Keratinocyte (primary cell): ENCODE measurements at regions not wholly inside any gene's neighbourhood (a gene's known extent, or its start where the extent isn't known, plus 50 kb on each side); places are given as distances from the start of the nearest gene placed in this dataset.
"Not testable (repeated sequence)": the region's sequence is repeated elsewhere in the genome, so short reads cannot be mapped to it uniquely, and the experiment has no call there.

Experiments
- DNase-seq: peaks from one replicate; pipeline ENCODE4 v3.0.0-alpha.2; 2011; ENCODE audit warnings: low read depth, missing footprints, low spot score
- FAIRE-seq: peaks from 2 replicates; lab custom pipeline; 2011; peaks lifted over from hg19 to GRCh38; lab: Jason Lieb, UNC
- H2AFZ ChIP-seq: 2 replicates; pipeline ENCODE4 v1.6.0; 2012; ENCODE audit warnings: low read length, control low read depth, inconsistent platforms; ENCODE audit not compliant: control insufficient read depth
- H3K27ac ChIP-seq: 2 replicates; pipeline ENCODE4 v1.5.1; 2011; ENCODE audit warnings: low read length; ENCODE audit not compliant: control insufficient read depth, insufficient read depth
- H3K27me3 ChIP-seq: 3 replicates; pipeline ENCODE4 v1.6.0; 2011; ENCODE audit warnings: low read length; ENCODE audit not compliant: control insufficient read depth, insufficient read depth; ENCODE audit errors: extremely low read depth
- H3K36me3 ChIP-seq, 2 experiments: 2 replicates in 1 of 2; 3 replicates in 1 of 2; pipeline ENCODE4 v1.5.1; 2011; ENCODE audit warnings: low read length in 2 of 2, mild to moderate bottlenecking in 1 of 2; ENCODE audit not compliant: control insufficient read depth in 2 of 2, insufficient read depth in 2 of 2; ENCODE audit errors: extremely low read depth in 1 of 2
- H3K4me1 ChIP-seq: 3 replicates; pipeline ENCODE4 v1.5.1; 2011; ENCODE audit warnings: low read length; ENCODE audit not compliant: control insufficient read depth, insufficient read depth; ENCODE audit errors: extremely low read depth
- H3K4me2 ChIP-seq: 3 replicates; pipeline ENCODE4 v1.6.0; 2011; ENCODE audit warnings: low read depth, low read length; ENCODE audit not compliant: control insufficient read depth, insufficient read depth; ENCODE audit errors: extremely low read depth
- H3K4me3 ChIP-seq, 3 experiments: fragments of 200-600 bp in 1 of 3; sonication (generic) in 1 of 3; 2 replicates in 2 of 3; 3 replicates in 1 of 3; pipeline ENCODE4 v1.5.1; 2011 to 2016; ENCODE audit warnings: low read length in 3 of 3, mild to moderate bottlenecking in 3 of 3, control low read depth in 2 of 3, inconsistent platforms in 1 of 3, low read depth in 1 of 3, mixed read lengths in 1 of 3, mixed run types in 1 of 3, moderate library complexity in 1 of 3; ENCODE audit not compliant: control insufficient read depth in 2 of 3, insufficient read depth in 2 of 3; ENCODE audit errors: extremely low read depth in 1 of 3
- H3K79me2 ChIP-seq: 2 replicates; pipeline ENCODE4 v1.6.0; 2012; ENCODE audit warnings: low read length; ENCODE audit not compliant: control insufficient read depth, insufficient read depth
- H3K9ac ChIP-seq: 3 replicates; pipeline ENCODE4 v1.6.0; 2011; ENCODE audit warnings: low read length; ENCODE audit not compliant: control insufficient read depth, insufficient read depth; ENCODE audit errors: extremely low read depth
- H3K9me1 ChIP-seq: 3 replicates; pipeline ENCODE4 v1.6.0; 2011; ENCODE audit warnings: low read length; ENCODE audit not compliant: control insufficient read depth, insufficient read depth; ENCODE audit errors: extremely low read depth
- H3K9me3 ChIP-seq: 2 replicates; pipeline ENCODE4 v1.5.1; 2012; ENCODE audit warnings: low read depth, low read length; ENCODE audit not compliant: control insufficient read depth
- H4K20me1 ChIP-seq: 3 replicates; pipeline ENCODE4 v1.6.0; 2011; ENCODE audit warnings: low read length; ENCODE audit not compliant: control insufficient read depth, insufficient read depth; ENCODE audit errors: extremely low read depth
- CTCF ChIP-seq, 3 experiments: IDR thresholded peaks in 1 of 3; conservative IDR thresholded peaks in 1 of 3; optimal IDR thresholded peaks in 1 of 3; 2 replicates in 2 of 3; 3 replicates in 1 of 3; pipeline versions ENCODE3 to v1.5.1; 2011; ENCODE audit warnings: low read length in 3 of 3, mild to moderate bottlenecking in 3 of 3, moderate library complexity in 2 of 3, control low read depth in 1 of 3, inconsistent platforms in 1 of 3; ENCODE audit not compliant: insufficient read depth in 2 of 3; ENCODE audit errors: extremely low read depth in 1 of 3
- EZH2 ChIP-seq: IDR thresholded peaks from one replicate; pipeline ENCODE4 v1.6.1; 2012; ENCODE audit warnings: inconsistent platforms, mild to moderate bottlenecking, low read length, moderate library complexity
- dilution Hi-C: fragments of 300-500 bp; cut with MboI; formaldehyde crosslinking; loops from one replicate; pipeline ENCODE4 v1.7.0; 2020; ENCODE audit warnings: low sequenced_read_pairs; ENCODE audit not compliant: extremely low pct_ligation_motif_present

- H3K36me3 ChIP-seq, H3K4me1 ChIP-seq, H3K9ac ChIP-seq, H3K9me3 ChIP-seq, H3K4me3 ChIP-seq, H2AFZ ChIP-seq, H3K4me2 ChIP-seq, H3K27me3 ChIP-seq, H3K27ac ChIP-seq, FAIRE-seq, dilution Hi-C loops, DNase-seq, H3K79me2 ChIP-seq, H3K9me1 ChIP-seq, H4K20me1 ChIP-seq: not testable (repeated sequence)
These were observed 54.5 kb upstream of the KIAA0040 start for GRCh38 chr1:175247056-175247455.

GRCh38 chr1:175245324-175245723, 52.7 kb upstream of the KIAA0040 start:
- no peak for TF ChIP-seq CTCF (optimal IDR thresholded peaks at IDR 0.05 in 1 of 3, IDR thresholded peaks at IDR 0.05 in 1 of 3, conservative IDR thresholded peaks at IDR 0.05 in 1 of 3; ENCODE audit: extremely low read depth in 1 of 3, insufficient read depth in 2 of 3, low read length in 3 of 3)
- no peak for TF ChIP-seq EZH2
- Histone ChIP-seq H4K20me1 (no peaks in the 10 kb centered on the region), H3K4me1 (no peaks in the 10 kb centered on the region), H3K4me3 (no peak overlapping the region), H3K9me1 (no peaks in the 10 kb centered on the region), H3K27ac (no peak overlapping the region), H3K4me2 (no peak overlapping the region), H3K9me3 (no peaks in the 10 kb centered on the region), H3K27me3 (no peaks in the 10 kb centered on the region), H3K9ac (no peak overlapping the region), H3K36me3 (no peaks in the 10 kb centered on the region), H3K79me2 (no peaks in the 10 kb centered on the region), H2AFZ (no peak overlapping the region)
- FAIRE-seq (no peak), DNase-seq (no peak)
- dilution Hi-C loops: no loop called here

GRCh38 chr1:175244206-175244605, 51.6 kb upstream of the KIAA0040 start:
- Histone ChIP-seq H3K27me3 (no peaks in the 10 kb centered on the region), H3K4me1 (no peaks in the 10 kb centered on the region), H3K4me3 (no peak overlapping the region), H3K9me3 (no peaks in the 10 kb centered on the region), H3K79me2 (no peaks in the 10 kb centered on the region), H3K9ac (no peak overlapping the region), H3K4me2 (no peak overlapping the region), H3K27ac (no peak overlapping the region), H4K20me1 (no peaks in the 10 kb centered on the region), H2AFZ (no peak overlapping the region), H3K36me3 (no peaks in the 10 kb centered on the region), H3K9me1 (no peaks in the 10 kb centered on the region)
- DNase-seq (no peak), FAIRE-seq (no peak)
- TF ChIP-seq EZH2 (no peak), CTCF (optimal IDR thresholded peaks at IDR 0.05 in 1 of 3, IDR thresholded peaks at IDR 0.05 in 1 of 3, conservative IDR thresholded peaks at IDR 0.05 in 1 of 3; ENCODE audit: extremely low read depth in 1 of 3, insufficient read depth in 2 of 3, low read length in 3 of 3) (no peak)
- dilution Hi-C loops: no loop called here
